H1 (cell line): ENCODE measurements at regions not wholly inside any gene's neighbourhood (a gene's known extent, or its start where the extent isn't known, plus 50 kb on each side); places are given as distances from the start of the nearest gene placed in this dataset.

ENCODE experiments used
- CBX5 ChIP-seq: fragments of 300-800, 300-1000 bp; sonication (generic); IDR thresholded peaks from 2 replicates; pipeline ENCODE4 v1.7.1; 2016; ENCODE audit warnings: antibody characterized with exemption, low read length, low read depth
- CREB1 ChIP-seq: IDR thresholded peaks from 2 replicates; pipeline ENCODE4 v1.6.1; 2012; ENCODE audit warnings: inconsistent platforms
- EGR1 ChIP-seq: IDR thresholded peaks from 2 replicates; pipeline ENCODE4 v1.6.1; 2011; ENCODE audit warnings: low read depth, low read length, borderline replicate concordance
- EP300 ChIP-seq, 2 experiments: IDR thresholded peaks; 1 replicate in 1 of 2; 2 replicates in 1 of 2; pipeline ENCODE4 v1.6.1; 2011 to 2012; ENCODE audit warnings: low read depth in 2 of 2, low read length in 2 of 2, mild to moderate bottlenecking in 2 of 2, borderline replicate concordance in 1 of 2, inconsistent platforms in 1 of 2, moderate library complexity in 1 of 2
- GTF2F1 ChIP-seq: IDR thresholded peaks from 2 replicates; pipeline ENCODE4 v1.6.1; 2012; ENCODE audit warnings: low read depth, low read length, improper control_type of control experiment, borderline replicate concordance
- HDAC2 ChIP-seq, 2 experiments: fragments of 300-600 bp in 1 of 2; sonication (generic) in 1 of 2; IDR thresholded peaks; 2 replicates each; pipeline ENCODE4 v1.6.1; 2011 to 2012; ENCODE audit warnings: low read depth in 2 of 2, low read length in 2 of 2, mild to moderate bottlenecking in 2 of 2, moderate library complexity in 2 of 2, borderline replicate concordance in 1 of 2, inconsistent platforms in 1 of 2
- HDAC6 ChIP-seq: IDR thresholded peaks from one replicate; pipeline ENCODE4 v1.7.1; 2012; ENCODE audit warnings: low read depth, mild to moderate bottlenecking, inconsistent platforms, low read length, moderate library complexity
- KDM1A ChIP-seq: fragments of 200-600, 300-600 bp; sonication (generic); IDR thresholded peaks from 2 replicates; pipeline ENCODE4 v1.7.1; 2016; ENCODE audit warnings: mild to moderate bottlenecking, low read length, borderline replicate concordance
- KDM5A ChIP-seq: fragments of 200-600 bp; IDR thresholded peaks from 2 replicates; pipeline ENCODE4 v1.7.1; 2012; ENCODE audit warnings: mild to moderate bottlenecking, low read length, inconsistent platforms, mixed read lengths
- RBBP5 ChIP-seq: IDR thresholded peaks from 2 replicates; pipeline ENCODE4 v1.7.1; 2012; ENCODE audit warnings: low read depth, mild to moderate bottlenecking, inconsistent platforms, low read length, moderate library complexity, borderline replicate concordance
- SP4 ChIP-seq: IDR thresholded peaks from 2 replicates; pipeline ENCODE4 v1.6.1; 2012; ENCODE audit warnings: low read length, inconsistent platforms
- TAF7 ChIP-seq: optimal IDR thresholded peaks from 2 replicates; pipeline ENCODE3; 2011; ENCODE audit warnings: low read depth, mild to moderate bottlenecking, inconsistent platforms, low read length, moderate library complexity, borderline replicate concordance
- TBP ChIP-seq: IDR thresholded peaks from 2 replicates; pipeline ENCODE4 v1.6.1; 2011; ENCODE audit warnings: low read depth, low read length, improper control_type of control experiment
- USF2 ChIP-seq: IDR thresholded peaks from 2 replicates; pipeline ENCODE4 v1.6.1; 2011; ENCODE audit warnings: low read length, improper control_type of control experiment
- YY1 ChIP-seq: IDR thresholded peaks from 2 replicates; pipeline ENCODE4 v1.6.1; 2011; ENCODE audit warnings: low read depth, mild to moderate bottlenecking, low read length
- TF ChIP-seq, protein P1 (sequence below), 3 experiments: IDR thresholded peaks; 1 replicate in 2 of 3; 2 replicates in 1 of 3; pipeline versions ENCODE4 v1.5.1 to v1.6.1; 2011; ENCODE audit warnings: low read length in 3 of 3, mild to moderate bottlenecking in 3 of 3, inconsistent platforms in 2 of 3, low read depth in 1 of 3, moderate library complexity in 1 of 3; ENCODE audit not compliant: insufficient read depth in 1 of 3; ENCODE audit errors: control extremely low read depth in 1 of 3
- TF ChIP-seq, protein P2 (sequence below): IDR thresholded peaks from 2 replicates; pipeline ENCODE4 v1.6.1; 2012; ENCODE audit warnings: low read length, inconsistent platforms

GRCh38 chr3:15860014-15860934 is 62.5 kb upstream of the ANKRD28 start (continued):
- no peak for TF ChIP-seq EP300 (IDR thresholded peaks at IDR 0.05; ENCODE audit: borderline replicate concordance in 1 of 2, low read depth in 2 of 2, low read length in 2 of 2)
- TF ChIP-seq TAF7 = no peak
- TF ChIP-seq HDAC6 = no peak
- TF ChIP-seq SP4 = no peak
- TF ChIP-seq USF2 = no peak
- TF ChIP-seq GTF2F1 = no peak
- TF ChIP-seq RBBP5 = peak; percentile 57; the same call in 1 of the 2 replicates
- TF ChIP-seq CREB1 = 0 out of 2 replicates have a peak, but pooled peaks have one; percentile 8
- TF ChIP-seq TBP = no peak
- TF ChIP-seq, protein P1, sequence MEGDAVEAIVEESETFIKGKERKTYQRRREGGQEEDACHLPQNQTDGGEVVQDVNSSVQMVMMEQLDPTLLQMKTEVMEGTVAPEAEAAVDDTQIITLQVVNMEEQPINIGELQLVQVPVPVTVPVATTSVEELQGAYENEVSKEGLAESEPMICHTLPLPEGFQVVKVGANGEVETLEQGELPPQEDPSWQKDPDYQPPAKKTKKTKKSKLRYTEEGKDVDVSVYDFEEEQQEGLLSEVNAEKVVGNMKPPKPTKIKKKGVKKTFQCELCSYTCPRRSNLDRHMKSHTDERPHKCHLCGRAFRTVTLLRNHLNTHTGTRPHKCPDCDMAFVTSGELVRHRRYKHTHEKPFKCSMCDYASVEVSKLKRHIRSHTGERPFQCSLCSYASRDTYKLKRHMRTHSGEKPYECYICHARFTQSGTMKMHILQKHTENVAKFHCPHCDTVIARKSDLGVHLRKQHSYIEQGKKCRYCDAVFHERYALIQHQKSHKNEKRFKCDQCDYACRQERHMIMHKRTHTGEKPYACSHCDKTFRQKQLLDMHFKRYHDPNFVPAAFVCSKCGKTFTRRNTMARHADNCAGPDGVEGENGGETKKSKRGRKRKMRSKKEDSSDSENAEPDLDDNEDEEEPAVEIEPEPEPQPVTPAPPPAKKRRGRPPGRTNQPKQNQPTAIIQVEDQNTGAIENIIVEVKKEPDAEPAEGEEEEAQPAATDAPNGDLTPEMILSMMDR (IDR thresholded peaks at IDR 0.05; ENCODE audit: control extremely low read depth in 1 of 3, insufficient read depth in 1 of 3, low read depth in 1 of 3, low read length in 3 of 3) = no peak
- TF ChIP-seq, protein P2, sequence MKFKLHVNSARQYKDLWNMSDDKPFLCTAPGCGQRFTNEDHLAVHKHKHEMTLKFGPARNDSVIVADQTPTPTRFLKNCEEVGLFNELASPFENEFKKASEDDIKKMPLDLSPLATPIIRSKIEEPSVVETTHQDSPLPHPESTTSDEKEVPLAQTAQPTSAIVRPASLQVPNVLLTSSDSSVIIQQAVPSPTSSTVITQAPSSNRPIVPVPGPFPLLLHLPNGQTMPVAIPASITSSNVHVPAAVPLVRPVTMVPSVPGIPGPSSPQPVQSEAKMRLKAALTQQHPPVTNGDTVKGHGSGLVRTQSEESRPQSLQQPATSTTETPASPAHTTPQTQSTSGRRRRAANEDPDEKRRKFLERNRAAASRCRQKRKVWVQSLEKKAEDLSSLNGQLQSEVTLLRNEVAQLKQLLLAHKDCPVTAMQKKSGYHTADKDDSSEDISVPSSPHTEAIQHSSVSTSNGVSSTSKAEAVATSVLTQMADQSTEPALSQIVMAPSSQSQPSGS = no peak
- no peak for TF ChIP-seq YY1
- no peak for TF ChIP-seq KDM1A
- TF ChIP-seq EGR1 = no peak
- no peak for TF ChIP-seq KDM5A
- no peak for TF ChIP-seq CBX5
- peak in 1 of 2 experiments; percentile 50; a peak in 1 of 4 replicates for TF ChIP-seq HDAC2 (IDR thresholded peaks at IDR 0.05; ENCODE audit: borderline replicate concordance in 1 of 2, low read depth in 2 of 2, low read length in 2 of 2)
